Smooth muscle cell (in vitro differentiated cells): ENCODE measurements at regions not wholly inside any gene's neighbourhood (a gene's known extent, or its start where the extent isn't known, plus 50 kb on each side); places are given as distances from the start of the nearest gene placed in this dataset.
"Not testable (repeated sequence)": the region's sequence is repeated elsewhere in the genome, so short reads cannot be mapped to it uniquely, and the experiment has no call there.

Experiments used
- DNase-seq: peaks from one replicate; lab custom pipeline; 2025; ENCODE audit not compliant: unreplicated experiment; lab: John Stamatoyannopoulos, UW
- H2AFZ ChIP-seq: fragments of 200-600 bp; sonication (generic); 2 replicates; pipeline ENCODE4 v1.6.0; 2016; ENCODE audit warnings: antibody characterized with exemption, low read depth, mild to moderate bottlenecking
- H3F3A ChIP-seq: fragments of 200-600 bp; sonication (generic); 2 replicates; pipeline ENCODE4 v1.6.0; 2017; ENCODE audit warnings: antibody characterized with exemption, low read depth
- H3K27ac ChIP-seq: fragments of 200-600 bp; sonication (generic); 2 replicates; pipeline ENCODE4 v1.5.1; 2016; ENCODE audit warnings: low read depth, mild to moderate bottlenecking
- H3K27me3 ChIP-seq: fragments of 200-600 bp; sonication (generic); 2 replicates; pipeline ENCODE4 v1.6.1; 2016; ENCODE audit warnings: low read depth, mild to moderate bottlenecking
- H3K36me3 ChIP-seq: fragments of 200-600 bp; sonication (generic); 2 replicates; pipeline ENCODE4 v1.5.1; 2016; ENCODE audit warnings: low read depth
- H3K4me1 ChIP-seq: fragments of 200-600 bp; sonication (generic); 2 replicates; pipeline ENCODE4 v1.5.1; 2016; ENCODE audit warnings: low read depth
- H3K4me2 ChIP-seq: fragments of 200-600 bp; sonication (generic); 2 replicates; pipeline ENCODE4 v1.6.0; 2016; ENCODE audit warnings: mild to moderate bottlenecking
- H3K4me3 ChIP-seq: fragments of 200-600 bp; sonication (generic); 2 replicates; pipeline ENCODE4 v1.5.1; 2016; ENCODE audit warnings: mild to moderate bottlenecking
- H3K79me2 ChIP-seq: fragments of 200-600 bp; sonication (generic); 2 replicates; pipeline ENCODE4 v1.6.0; 2016; ENCODE audit warnings: low read depth, mild to moderate bottlenecking
- H3K9ac ChIP-seq: fragments of 200-600 bp; sonication (generic); 2 replicates; pipeline ENCODE4 v1.6.0; 2016; ENCODE audit warnings: low read depth
- H3K9me3 ChIP-seq: fragments of 200-600 bp; sonication (generic); replicated peaks from 2 replicates; pipeline ENCODE4 v1.5.1; 2016; ENCODE audit warnings: low read depth
- H4K20me1 ChIP-seq: fragments of 200-600 bp; sonication (generic); 2 replicates; pipeline ENCODE4 v1.6.0; 2016; ENCODE audit warnings: low read depth
- WGBS: methylation state at CpG from one replicate; pipeline ENCODE4 v1.1.7; 2016; ENCODE audit warnings: low lambda C conversion rate; 5-methylcytosine and 5-hydroxymethylcytosine counted together

DNA sequence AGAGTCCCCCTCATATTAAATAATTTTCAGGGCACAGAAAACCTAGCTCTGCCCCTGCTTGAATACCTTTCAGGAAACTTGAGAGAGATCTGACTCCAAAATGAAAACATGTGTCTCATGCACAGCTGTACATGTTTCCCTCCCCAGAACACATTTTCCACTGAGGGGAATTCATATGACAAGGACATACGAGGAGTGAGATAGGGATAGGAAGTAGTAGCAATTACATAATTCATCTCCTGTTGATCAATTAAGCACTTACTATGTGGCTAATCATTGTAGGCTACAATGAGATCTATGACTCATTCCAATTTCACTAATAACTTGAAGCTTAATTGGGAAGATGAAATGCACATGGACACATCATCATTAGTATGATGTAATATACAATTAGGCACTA, 302.1 kb downstream of the PCDH11X start:
- not testable (repeated sequence) for H4K20me1 ChIP-seq, H3K27ac ChIP-seq, H2AFZ ChIP-seq, H3K79me2 ChIP-seq, DNase-seq, H3F3A ChIP-seq, H3K9me3 ChIP-seq, H3K4me3 ChIP-seq, H3K4me1 ChIP-seq, H3K4me2 ChIP-seq, H3K36me3 ChIP-seq, H3K27me3 ChIP-seq, H3K9ac ChIP-seq
- whole genome bisulfite sequencing = 92% methylated on average over 1 of the region's 1 CpG

GRCh38 chrX:92090756-92091155, 311.6 kb downstream of the PCDH11X start:
- not testable (repeated sequence) for H3F3A ChIP-seq, H3K4me1 ChIP-seq, H3K27me3 ChIP-seq, H3K4me2 ChIP-seq, H2AFZ ChIP-seq, H3K9me3 ChIP-seq, DNase-seq, H3K79me2 ChIP-seq, H3K4me3 ChIP-seq, H4K20me1 ChIP-seq, H3K36me3 ChIP-seq
- Histone ChIP-seq H3K9ac (peak overlapping the region; percentile 29), H3K27ac (peak overlapping the region; percentile 78)
- 55% methylated on average over 2 of the region's 2 CpGs for WGBS

- not testable (repeated sequence) for H3K4me1 ChIP-seq, H3K79me2 ChIP-seq, H3K27me3 ChIP-seq, H3K4me3 ChIP-seq, H3K36me3 ChIP-seq, H4K20me1 ChIP-seq, H3K4me2 ChIP-seq, H3K9ac ChIP-seq, H3K9me3 ChIP-seq, H2AFZ ChIP-seq, H3K27ac ChIP-seq, H3F3A ChIP-seq, DNase-seq
- WGBS = 93% methylated on average over 2 of the region's 2 CpGs
Observed at GRCh38 chrX:92098136-92098535, 319.0 kb downstream of the PCDH11X start.

DNA sequence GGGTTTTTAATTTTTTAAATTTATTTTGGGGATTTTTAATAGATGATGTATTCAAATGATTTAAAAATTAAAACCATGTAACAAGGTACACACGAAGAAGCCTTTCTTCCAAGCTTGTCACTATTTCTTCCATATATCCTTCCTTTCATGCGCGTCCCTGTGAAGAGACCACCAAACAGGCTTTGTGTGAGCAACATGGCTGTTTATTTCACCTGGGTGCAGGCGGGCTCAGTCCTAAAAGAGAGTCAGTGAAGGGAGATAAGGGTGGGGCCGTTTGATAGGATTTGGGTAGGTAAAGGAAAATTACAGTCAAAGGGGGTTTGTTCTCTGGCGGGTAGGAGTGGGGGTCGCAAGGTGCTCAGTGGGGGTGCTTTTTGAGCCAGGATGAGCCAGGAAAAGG, 320.9 kb downstream of the PCDH11X start:
- not testable (repeated sequence) for H3F3A ChIP-seq, DNase-seq, H4K20me1 ChIP-seq, H3K36me3 ChIP-seq, H3K4me1 ChIP-seq, H2AFZ ChIP-seq, H3K27ac ChIP-seq, H3K4me2 ChIP-seq, H3K4me3 ChIP-seq, H3K79me2 ChIP-seq, H3K9ac ChIP-seq, H3K9me3 ChIP-seq
- 69% methylated on average over 7 of the region's 7 CpGs for WGBS
- H3K27me3 ChIP-seq = peaks cover 21% of the 10 kb centered on the region

- H3K4me1 ChIP-seq, H3K36me3 ChIP-seq, H4K20me1 ChIP-seq, H3K4me3 ChIP-seq, DNase-seq, H3K9ac ChIP-seq, H3K27ac ChIP-seq, H3K4me2 ChIP-seq, H3F3A ChIP-seq, H3K79me2 ChIP-seq, H3K9me3 ChIP-seq, H2AFZ ChIP-seq: not testable (repeated sequence)
- WGBS = 52% methylated on average over 3 of the region's 3 CpGs
- peaks cover 27% of the 10 kb centered on the region for H3K27me3 ChIP-seq
Observed at GRCh38 chrX:92105693-92106092, 326.5 kb downstream of the PCDH11X start.

GRCh38 chrX:92106671-92107070, 327.5 kb downstream of the PCDH11X start:
- H3F3A ChIP-seq, H3K9me3 ChIP-seq, H3K9ac ChIP-seq, H3K79me2 ChIP-seq, DNase-seq, H3K4me2 ChIP-seq, H3K36me3 ChIP-seq, H3K4me3 ChIP-seq, H4K20me1 ChIP-seq, H3K4me1 ChIP-seq, H3K27ac ChIP-seq, H2AFZ ChIP-seq: not testable (repeated sequence)
- 5% methylated on average over 1 of the region's 1 CpG for WGBS
- peaks cover 27% of the 10 kb centered on the region for H3K27me3 ChIP-seq

- H3K4me3 ChIP-seq, H4K20me1 ChIP-seq, H3K4me1 ChIP-seq, H3K4me2 ChIP-seq, H3K27ac ChIP-seq, H3F3A ChIP-seq, H3K9ac ChIP-seq, H3K79me2 ChIP-seq, H2AFZ ChIP-seq, DNase-seq, H3K27me3 ChIP-seq, H3K9me3 ChIP-seq, H3K36me3 ChIP-seq: not testable (repeated sequence)
- 43% methylated on average over 4 of the region's 4 CpGs for WGBS
Observed at GRCh38 chrX:92110410-92110911, 331.3 kb downstream of the PCDH11X start.

- not testable (repeated sequence) for H3K4me2 ChIP-seq, H3K79me2 ChIP-seq, H4K20me1 ChIP-seq, H3K9me3 ChIP-seq, H2AFZ ChIP-seq, DNase-seq, H3K4me3 ChIP-seq, H3K4me1 ChIP-seq, H3K27ac ChIP-seq, H3K9ac ChIP-seq, H3F3A ChIP-seq, H3K36me3 ChIP-seq, H3K27me3 ChIP-seq
- 84% methylated on average over 3 of the region's 3 CpGs for WGBS
Observed at GRCh38 chrX:92117701-92118100, 338.5 kb downstream of the PCDH11X start.

- not testable (repeated sequence) for H3K27me3 ChIP-seq
- 81% methylated on average over 7 of the region's 8 CpGs for WGBS
Observed at GRCh38 chrX:92163035-92163434, 383.9 kb downstream of the PCDH11X start.

More at GRCh38 chrX:92163035-92163434, 383.9 kb downstream of the PCDH11X start:
- not testable (repeated sequence) for H3K27ac ChIP-seq, H4K20me1 ChIP-seq, H3K4me1 ChIP-seq, H2AFZ ChIP-seq, H3K9ac ChIP-seq, H3K79me2 ChIP-seq, H3F3A ChIP-seq, DNase-seq, H3K4me3 ChIP-seq, H3K9me3 ChIP-seq, H3K36me3 ChIP-seq, H3K4me2 ChIP-seq
